ENCODE measurements at regions not wholly inside any gene's neighbourhood (a gene's known extent, or its start where the extent isn't known, plus 50 kb on each side); places are given as distances from the start of the nearest gene placed in this dataset.

DNA sequence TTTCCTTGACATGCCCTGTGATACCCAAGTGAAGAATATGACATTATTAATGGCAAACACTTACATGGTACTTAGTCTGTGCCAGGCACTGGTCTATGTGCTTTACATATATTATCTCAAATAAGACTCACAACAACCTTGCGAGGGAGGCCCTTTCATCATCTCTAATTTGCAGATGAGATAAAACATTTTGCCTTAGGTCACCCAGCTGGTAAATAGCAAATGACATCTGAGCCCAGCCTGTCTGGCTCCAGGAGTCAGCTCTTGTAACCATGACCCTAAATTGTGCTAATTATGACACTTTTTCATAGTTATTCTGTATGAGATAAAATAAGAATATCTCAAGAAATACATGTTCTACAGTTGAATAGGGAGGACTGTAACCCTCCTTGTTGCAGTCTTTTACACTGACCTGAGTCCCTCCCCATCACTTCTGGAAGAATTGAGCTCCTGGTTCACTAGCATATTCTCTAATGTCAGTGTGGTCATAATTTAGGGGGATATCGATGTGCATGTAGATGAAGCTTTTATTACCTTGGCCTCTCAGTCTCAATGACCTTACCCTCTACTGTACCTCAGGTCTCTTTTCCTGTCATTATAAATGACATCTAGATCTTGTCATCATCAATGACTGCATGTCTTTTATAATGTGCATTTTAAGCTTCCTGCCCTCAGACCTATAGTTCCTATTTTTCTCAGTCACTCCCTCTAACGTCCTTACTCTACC lies 126.1 kb upstream of the HAPLN1 start:
- TF ChIP-seq MAFK (IDR thresholded peaks at IDR 0.05; ENCODE audit: low read depth, low read length) (no peak), JUND (IDR thresholded peaks at IDR 0.05; ENCODE audit: low read length) (no peak), YY1 (IDR thresholded peaks at IDR 0.05; ENCODE audit: low read depth, low read length) (no peak), SP1 (IDR thresholded peaks at IDR 0.05; ENCODE audit: low read depth, low read length) (no peak), POLR2A (IDR thresholded peaks at IDR 0.05; ENCODE audit: control extremely low read depth in 1 of 2, low read depth in 2 of 2, low read length in 2 of 2) (no peak), POLR2AphosphoS5 (IDR thresholded peaks at IDR 0.05; ENCODE audit: low read depth, low read length) (no peak), RFX5 (IDR thresholded peaks at IDR 0.05; ENCODE audit: borderline replicate concordance, low read depth, low read length) (no peak), MAX (IDR thresholded peaks at IDR 0.05) (no peak)
- TF ChIP-seq, protein P1, sequence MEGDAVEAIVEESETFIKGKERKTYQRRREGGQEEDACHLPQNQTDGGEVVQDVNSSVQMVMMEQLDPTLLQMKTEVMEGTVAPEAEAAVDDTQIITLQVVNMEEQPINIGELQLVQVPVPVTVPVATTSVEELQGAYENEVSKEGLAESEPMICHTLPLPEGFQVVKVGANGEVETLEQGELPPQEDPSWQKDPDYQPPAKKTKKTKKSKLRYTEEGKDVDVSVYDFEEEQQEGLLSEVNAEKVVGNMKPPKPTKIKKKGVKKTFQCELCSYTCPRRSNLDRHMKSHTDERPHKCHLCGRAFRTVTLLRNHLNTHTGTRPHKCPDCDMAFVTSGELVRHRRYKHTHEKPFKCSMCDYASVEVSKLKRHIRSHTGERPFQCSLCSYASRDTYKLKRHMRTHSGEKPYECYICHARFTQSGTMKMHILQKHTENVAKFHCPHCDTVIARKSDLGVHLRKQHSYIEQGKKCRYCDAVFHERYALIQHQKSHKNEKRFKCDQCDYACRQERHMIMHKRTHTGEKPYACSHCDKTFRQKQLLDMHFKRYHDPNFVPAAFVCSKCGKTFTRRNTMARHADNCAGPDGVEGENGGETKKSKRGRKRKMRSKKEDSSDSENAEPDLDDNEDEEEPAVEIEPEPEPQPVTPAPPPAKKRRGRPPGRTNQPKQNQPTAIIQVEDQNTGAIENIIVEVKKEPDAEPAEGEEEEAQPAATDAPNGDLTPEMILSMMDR (IDR thresholded peaks at IDR 0.05; ENCODE audit: control extremely low read depth in 1 of 3, insufficient read depth in 1 of 3, low read depth in 1 of 3, low read length in 3 of 3) = no peak
